ENCODE measurements at regions not wholly inside any gene's neighbourhood (a gene's known extent, or its start where the extent isn't known, plus 50 kb on each side); places are given as distances from the start of the nearest gene placed in this dataset.

DNA sequence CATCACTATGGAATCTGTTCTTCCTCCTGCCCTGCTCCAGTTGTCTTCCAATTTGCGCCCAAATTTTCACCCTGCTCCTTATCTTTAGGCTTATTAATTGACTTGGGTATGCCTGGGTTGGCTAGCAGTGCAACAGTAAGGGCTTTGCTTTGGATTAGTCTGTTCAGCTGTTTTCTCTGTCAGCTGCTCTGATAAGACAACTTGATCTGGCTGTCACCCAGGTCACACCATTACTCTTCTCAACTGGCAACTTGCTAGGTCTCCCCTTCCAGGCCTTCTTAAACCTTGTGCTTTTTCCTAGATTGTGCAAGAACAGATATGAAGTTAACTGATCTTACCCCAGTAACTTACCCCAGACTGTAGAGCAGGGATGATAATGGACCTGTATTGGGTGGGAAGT lies 357.8 kb upstream of the LARGE1 start:
- 0% methylated on average over 1 of the region's 1 CpG for WGBS (ENCODE audit: missing lambda C conversion rate)
- FAIRE-seq, result no peak
- Histone ChIP-seq H3K4me1 (no peaks in the 10 kb centered on the region), H3K9me3 (no peaks in the 10 kb centered on the region), H3K27ac (no peak overlapping the region), H3K4me2 (no peak overlapping the region), H3K4me3 (no peak overlapping the region)
- ATAC-seq, result no peak
- ChIA-PET CTCF (no interaction called here), POLR2A (no interaction called here)
- no peak for TF ChIP-seq RCOR1 (IDR thresholded peaks at IDR 0.05; ENCODE audit: low read depth, low read length)
- TF ChIP-seq, protein P1, sequence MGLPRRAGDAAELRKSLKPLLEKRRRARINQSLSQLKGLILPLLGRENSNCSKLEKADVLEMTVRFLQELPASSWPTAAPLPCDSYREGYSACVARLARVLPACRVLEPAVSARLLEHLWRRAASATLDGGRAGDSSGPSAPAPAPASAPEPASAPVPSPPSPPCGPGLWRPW (IDR thresholded peaks at IDR 0.05), result no peak
- no peak for TF ChIP-seq MAZ (IDR thresholded peaks at IDR 0.05; ENCODE audit: borderline replicate concordance, low read depth, low read length)
- no peak for TF ChIP-seq FOSL2 (IDR thresholded peaks at IDR 0.05)
- TF ChIP-seq FOSL2 (CRISPR knock-in tag; IDR thresholded peaks at IDR 0.05), result no peak
- no peak for DNase-seq (ENCODE audit: low read depth in 1 of 2, low spot score in 1 of 2)

DNA sequence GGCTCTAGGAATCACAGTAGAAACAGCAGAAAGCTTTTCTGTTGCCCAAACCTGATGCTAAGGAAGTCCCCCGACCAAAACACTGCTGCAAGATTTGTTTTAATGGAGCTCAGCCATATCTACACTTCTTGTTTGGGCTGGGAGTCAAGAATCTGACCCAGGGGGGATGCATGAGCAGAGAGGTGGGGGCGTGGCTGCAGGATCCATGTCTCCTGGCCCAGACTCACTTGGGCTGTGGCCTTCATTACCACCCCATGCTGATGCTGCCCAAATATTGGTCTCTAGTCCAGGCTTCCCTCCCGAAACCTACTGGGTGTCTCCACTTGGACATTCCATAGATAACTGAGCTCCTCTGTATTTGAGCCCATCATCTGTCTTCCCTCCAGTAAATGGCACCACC lies 361.5 kb upstream of the LARGE1 start:
- no peaks in the 10 kb centered on the region for H3K9me3 ChIP-seq
- H3K4me2 ChIP-seq, result no peak overlapping the region
- DNase-seq (ENCODE audit: low read depth in 1 of 2, low spot score in 1 of 2), result no peak
- no peak for ATAC-seq
- 4% methylated on average over 2 of the region's 3 CpGs for WGBS (ENCODE audit: missing lambda C conversion rate)
- FAIRE-seq, result no peak
- POLR2A ChIA-PET, result no interaction called here
- H3K4me3 ChIP-seq, result no peak overlapping the region
- CTCF ChIA-PET, result no interaction called here
- H3K4me1 ChIP-seq, result no peaks in the 10 kb centered on the region
- no peak overlapping the region for H3K27ac ChIP-seq
- TF ChIP-seq NFE2L2 (conservative IDR thresholded peaks at IDR 0.05; ENCODE audit: low read length), result no peak
- TF ChIP-seq, protein P2, sequence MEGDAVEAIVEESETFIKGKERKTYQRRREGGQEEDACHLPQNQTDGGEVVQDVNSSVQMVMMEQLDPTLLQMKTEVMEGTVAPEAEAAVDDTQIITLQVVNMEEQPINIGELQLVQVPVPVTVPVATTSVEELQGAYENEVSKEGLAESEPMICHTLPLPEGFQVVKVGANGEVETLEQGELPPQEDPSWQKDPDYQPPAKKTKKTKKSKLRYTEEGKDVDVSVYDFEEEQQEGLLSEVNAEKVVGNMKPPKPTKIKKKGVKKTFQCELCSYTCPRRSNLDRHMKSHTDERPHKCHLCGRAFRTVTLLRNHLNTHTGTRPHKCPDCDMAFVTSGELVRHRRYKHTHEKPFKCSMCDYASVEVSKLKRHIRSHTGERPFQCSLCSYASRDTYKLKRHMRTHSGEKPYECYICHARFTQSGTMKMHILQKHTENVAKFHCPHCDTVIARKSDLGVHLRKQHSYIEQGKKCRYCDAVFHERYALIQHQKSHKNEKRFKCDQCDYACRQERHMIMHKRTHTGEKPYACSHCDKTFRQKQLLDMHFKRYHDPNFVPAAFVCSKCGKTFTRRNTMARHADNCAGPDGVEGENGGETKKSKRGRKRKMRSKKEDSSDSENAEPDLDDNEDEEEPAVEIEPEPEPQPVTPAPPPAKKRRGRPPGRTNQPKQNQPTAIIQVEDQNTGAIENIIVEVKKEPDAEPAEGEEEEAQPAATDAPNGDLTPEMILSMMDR (IDR thresholded peaks at IDR 0.05), result no peak
- TF ChIP-seq HOXA7 (CRISPR knock-in tag; IDR thresholded peaks at IDR 0.05), result no peak
- TF ChIP-seq HEYL (CRISPR knock-in tag; IDR thresholded peaks at IDR 0.05), result no peak
- TF ChIP-seq, protein P3, sequence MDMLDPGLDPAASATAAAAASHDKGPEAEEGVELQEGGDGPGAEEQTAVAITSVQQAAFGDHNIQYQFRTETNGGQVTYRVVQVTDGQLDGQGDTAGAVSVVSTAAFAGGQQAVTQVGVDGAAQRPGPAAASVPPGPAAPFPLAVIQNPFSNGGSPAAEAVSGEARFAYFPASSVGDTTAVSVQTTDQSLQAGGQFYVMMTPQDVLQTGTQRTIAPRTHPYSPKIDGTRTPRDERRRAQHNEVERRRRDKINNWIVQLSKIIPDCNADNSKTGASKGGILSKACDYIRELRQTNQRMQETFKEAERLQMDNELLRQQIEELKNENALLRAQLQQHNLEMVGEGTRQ (IDR thresholded peaks at IDR 0.05), result no peak
- TF ChIP-seq ZNF302 (CRISPR knock-in tag; IDR thresholded peaks at IDR 0.05), result no peak
- TF ChIP-seq JUN (IDR thresholded peaks at IDR 0.05), result no peak
- no peak for TF ChIP-seq EHF (CRISPR knock-in tag; IDR thresholded peaks at IDR 0.05)
- TF ChIP-seq KDM5A (IDR thresholded peaks at IDR 0.05), result no peak
- TF ChIP-seq RFX5 (IDR thresholded peaks at IDR 0.05), result no peak
- no peak for TF ChIP-seq FOSL2 (IDR thresholded peaks at IDR 0.05)
- no peak for TF ChIP-seq FOSL2 (CRISPR knock-in tag; IDR thresholded peaks at IDR 0.05)
- TF ChIP-seq RNF2 (IDR thresholded peaks at IDR 0.05; ENCODE audit: borderline replicate concordance, low read depth), result no peak
- TF ChIP-seq RAD21 (conservative IDR thresholded peaks at IDR 0.05 in 1 of 2, IDR thresholded peaks at IDR 0.05 in 1 of 2), result no peak
- TF ChIP-seq KDM1A (IDR thresholded peaks at IDR 0.05; ENCODE audit: low read depth), result no peak
- TF ChIP-seq, protein P4, sequence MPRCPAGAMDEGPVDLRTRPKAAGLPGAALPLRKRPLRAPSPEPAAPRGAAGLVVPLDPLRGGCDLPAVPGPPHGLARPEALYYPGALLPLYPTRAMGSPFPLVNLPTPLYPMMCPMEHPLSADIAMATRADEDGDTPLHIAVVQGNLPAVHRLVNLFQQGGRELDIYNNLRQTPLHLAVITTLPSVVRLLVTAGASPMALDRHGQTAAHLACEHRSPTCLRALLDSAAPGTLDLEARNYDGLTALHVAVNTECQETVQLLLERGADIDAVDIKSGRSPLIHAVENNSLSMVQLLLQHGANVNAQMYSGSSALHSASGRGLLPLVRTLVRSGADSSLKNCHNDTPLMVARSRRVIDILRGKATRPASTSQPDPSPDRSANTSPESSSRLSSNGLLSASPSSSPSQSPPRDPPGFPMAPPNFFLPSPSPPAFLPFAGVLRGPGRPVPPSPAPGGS (IDR thresholded peaks at IDR 0.05), result no peak
- TF ChIP-seq RARB (CRISPR knock-in tag; IDR thresholded peaks at IDR 0.05), result no peak
- TF ChIP-seq CHD4 (IDR thresholded peaks at IDR 0.05; ENCODE audit: borderline replicate concordance), result no peak
- no peak for TF ChIP-seq POLR2A (IDR thresholded peaks at IDR 0.05; ENCODE audit: low read length)
- TF ChIP-seq FOXS1 (CRISPR knock-in tag; IDR thresholded peaks at IDR 0.05), result no peak
- TF ChIP-seq, protein P5, sequence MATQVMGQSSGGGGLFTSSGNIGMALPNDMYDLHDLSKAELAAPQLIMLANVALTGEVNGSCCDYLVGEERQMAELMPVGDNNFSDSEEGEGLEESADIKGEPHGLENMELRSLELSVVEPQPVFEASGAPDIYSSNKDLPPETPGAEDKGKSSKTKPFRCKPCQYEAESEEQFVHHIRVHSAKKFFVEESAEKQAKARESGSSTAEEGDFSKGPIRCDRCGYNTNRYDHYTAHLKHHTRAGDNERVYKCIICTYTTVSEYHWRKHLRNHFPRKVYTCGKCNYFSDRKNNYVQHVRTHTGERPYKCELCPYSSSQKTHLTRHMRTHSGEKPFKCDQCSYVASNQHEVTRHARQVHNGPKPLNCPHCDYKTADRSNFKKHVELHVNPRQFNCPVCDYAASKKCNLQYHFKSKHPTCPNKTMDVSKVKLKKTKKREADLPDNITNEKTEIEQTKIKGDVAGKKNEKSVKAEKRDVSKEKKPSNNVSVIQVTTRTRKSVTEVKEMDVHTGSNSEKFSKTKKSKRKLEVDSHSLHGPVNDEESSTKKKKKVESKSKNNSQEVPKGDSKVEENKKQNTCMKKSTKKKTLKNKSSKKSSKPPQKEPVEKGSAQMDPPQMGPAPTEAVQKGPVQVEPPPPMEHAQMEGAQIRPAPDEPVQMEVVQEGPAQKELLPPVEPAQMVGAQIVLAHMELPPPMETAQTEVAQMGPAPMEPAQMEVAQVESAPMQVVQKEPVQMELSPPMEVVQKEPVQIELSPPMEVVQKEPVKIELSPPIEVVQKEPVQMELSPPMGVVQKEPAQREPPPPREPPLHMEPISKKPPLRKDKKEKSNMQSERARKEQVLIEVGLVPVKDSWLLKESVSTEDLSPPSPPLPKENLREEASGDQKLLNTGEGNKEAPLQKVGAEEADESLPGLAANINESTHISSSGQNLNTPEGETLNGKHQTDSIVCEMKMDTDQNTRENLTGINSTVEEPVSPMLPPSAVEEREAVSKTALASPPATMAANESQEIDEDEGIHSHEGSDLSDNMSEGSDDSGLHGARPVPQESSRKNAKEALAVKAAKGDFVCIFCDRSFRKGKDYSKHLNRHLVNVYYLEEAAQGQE (IDR thresholded peaks at IDR 0.05), result no peak
